NCI-H446 (cell line): ENCODE measurements at regions not wholly inside any gene's neighbourhood (a gene's known extent, or its start where the extent isn't known, plus 50 kb on each side); places are given as distances from the start of the nearest gene placed in this dataset.
"Not testable (repeated sequence)": the region's sequence is repeated elsewhere in the genome, so short reads cannot be mapped to it uniquely, and the experiment has no call there.

Experiments
- DNase-seq, 2 experiments: peaks; one replicate each; lab custom pipeline; 2025; lab: John Stamatoyannopoulos, UW

DNA sequence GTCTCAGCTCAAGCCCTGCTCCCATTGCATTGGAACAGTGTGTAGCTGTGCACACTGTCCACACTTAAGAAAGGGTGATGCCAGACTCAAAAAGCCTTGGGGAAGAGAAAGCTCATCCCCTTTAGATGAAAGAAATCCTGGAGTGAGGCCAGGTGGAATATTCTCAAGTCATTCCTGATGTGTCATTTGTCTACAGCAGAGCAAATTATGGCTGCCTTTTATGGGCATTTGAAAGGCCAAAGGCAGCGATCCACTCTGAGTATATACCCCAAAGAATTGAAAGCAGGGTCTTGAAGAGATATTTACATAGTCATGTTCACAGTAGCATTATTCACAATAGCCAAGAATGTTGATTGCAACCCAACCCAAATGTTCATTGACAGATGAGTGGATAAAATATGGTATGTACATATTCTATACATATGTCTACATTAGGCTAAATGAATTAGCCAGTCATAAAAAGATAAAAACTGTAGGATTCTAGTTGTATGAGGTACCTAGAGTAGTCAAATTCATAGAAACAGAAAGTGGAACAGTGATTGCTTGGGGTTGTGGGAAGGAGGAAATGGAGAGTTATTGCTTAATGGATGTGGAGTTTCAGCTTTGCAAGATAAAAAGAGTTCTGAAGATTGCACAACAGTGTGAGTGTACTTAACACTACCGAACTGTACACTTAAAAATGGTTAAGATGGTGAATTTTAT is 214.9 kb downstream of the KCNRG start:
- DNase-seq = no peak

DNA sequence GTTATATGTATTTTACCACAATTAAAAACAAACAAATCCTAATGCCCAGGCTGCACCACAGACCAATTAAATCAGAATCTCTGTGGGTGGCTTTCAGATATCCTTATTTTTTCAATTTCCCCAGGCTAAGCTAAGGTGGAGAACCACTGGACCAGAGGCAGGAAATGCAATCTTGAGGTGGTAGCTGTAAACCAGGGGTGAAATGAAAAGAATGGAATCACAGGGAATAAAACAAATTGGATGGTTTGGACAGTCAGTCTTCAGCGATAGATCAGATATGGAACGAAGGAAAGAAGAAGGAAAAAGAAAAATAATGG is 215.4 kb downstream of the KCNRG start:
- no peak for DNase-seq

DNA sequence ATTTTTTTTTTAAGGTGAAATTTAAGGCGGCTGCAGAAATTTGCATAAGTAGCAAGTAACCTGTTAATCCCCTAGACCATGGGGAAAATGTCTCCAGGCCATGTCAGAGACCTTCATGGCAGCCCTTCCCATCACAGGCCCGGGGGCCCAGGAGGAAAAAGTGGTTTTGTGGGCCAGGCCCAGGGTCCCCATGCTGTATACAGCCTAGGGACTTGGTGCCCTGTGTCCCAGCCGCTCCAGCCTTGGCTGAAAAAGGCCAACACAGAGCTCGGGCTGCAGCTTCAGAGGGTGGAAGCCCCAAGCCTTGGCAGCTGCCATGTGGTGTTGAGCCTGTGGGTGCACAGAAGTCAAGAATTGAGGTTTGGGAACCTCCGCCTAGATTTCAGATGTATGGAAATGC is 218.3 kb downstream of the KCNRG start:
- not testable (repeated sequence) for DNase-seq

DNA sequence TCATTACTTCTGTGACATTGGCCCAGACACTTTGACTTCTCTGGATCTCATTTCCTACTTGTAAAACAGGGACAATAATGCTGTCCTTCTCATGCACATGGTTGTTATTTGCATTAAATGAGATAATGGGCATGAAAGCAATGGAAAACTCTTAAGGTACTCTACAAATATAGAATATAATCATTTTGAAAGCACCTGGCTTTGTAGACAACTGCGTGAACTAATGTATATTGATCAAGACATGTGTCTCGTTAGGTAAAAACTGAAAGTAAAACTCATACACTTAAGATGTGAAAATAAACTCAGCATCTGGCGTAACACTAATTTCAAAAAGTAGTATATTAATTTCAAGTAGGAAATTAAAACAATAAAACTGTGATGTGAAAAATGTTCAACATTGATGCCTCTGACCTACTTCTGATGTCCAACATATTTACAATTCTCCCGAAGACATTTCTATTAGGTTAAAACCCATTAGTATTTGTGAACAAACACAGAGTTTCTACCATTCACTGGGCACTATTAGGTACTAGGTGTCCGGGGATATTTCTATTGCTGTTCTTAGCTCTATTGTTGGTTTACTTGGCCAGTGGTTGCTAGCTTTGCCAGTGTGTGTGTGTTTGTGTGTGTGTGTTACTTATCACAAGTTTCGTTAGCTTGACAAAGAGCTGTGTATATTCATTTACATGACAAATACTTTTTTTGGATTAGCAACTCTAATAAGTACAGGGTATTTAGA is 220.5 kb downstream of the KCNRG start:
- no peak for DNase-seq

DNA sequence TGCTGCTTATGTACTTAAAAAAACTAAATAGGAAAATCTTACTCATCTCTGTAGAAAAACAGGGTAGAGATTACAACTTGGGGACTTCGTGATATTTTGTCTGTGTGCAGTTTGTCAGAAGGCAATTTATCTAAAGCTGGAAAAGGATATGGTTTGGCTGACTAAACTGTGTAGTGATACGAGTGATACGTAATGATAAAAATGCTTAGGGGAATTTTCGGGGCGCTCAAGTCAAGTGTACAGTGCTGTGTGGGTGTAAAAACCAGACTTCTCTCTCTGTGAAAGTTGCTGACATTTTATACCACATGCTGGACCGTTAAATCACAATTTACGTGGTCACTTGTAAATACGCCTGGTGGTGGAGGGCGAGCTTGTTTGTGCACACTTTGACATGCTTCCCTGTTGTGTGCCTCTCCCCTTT is 221.7 kb downstream of the KCNRG start:
- DNase-seq = no peak

DNA sequence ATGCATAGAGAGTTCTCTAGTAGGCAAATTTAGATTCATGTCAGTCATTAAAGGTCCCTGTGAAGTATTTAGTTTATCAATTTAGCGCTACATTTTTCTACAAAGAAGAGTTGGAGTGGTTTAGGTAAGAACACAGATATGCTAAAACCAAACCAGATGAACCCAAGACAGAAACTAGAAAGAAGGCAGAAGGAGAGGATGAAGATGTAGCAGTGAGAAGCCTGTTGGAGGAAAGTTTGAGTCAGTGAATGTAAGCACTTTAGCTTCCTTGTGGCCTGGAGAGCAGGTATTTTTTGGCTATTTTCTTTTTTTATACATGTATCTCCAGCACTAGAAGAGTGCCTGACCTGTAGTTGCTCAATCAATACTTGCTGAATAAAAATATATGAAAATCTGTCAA is 223.7 kb downstream of the KCNRG start:
- no peak for DNase-seq

DNA sequence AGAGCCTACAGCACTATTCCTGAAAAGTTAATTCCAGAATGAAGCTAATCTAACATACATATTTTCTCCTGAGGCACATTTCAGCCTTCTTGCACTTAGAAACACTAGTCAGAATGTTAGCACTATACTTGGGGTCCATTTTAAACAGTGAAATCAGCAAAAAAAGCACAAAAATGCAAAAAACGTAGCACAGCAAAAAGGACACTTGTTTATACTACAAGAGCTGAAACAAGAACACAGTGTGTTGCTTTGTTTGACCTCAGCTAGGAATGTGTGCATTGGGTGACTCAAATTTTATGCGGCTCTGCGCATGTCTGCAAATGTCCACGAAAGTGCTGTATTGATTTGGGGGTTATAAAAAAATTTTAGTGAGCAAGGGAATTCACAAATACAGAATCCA is 226.2 kb downstream of the KCNRG start:
- DNase-seq = no peak

DNA sequence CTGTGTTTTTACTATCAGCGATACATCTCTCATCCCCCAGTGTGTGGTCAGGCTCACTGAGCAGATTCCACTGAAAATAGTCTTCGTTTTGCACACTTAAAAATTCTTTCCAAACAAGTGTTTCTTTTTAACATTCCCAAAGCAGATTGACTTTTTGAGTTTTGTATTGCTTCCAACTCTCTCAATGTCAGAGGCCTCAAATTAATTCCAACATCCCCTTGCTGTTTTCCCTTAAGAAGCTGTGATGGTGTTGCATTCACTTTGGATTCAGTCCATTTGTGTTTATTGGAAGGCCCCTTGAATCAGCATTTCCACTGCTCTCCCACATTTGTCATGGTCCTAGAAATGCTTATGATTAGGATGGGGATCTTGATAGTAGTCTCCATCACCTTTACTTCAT is 228.7 kb downstream of the KCNRG start:
- no peak for DNase-seq

DNA sequence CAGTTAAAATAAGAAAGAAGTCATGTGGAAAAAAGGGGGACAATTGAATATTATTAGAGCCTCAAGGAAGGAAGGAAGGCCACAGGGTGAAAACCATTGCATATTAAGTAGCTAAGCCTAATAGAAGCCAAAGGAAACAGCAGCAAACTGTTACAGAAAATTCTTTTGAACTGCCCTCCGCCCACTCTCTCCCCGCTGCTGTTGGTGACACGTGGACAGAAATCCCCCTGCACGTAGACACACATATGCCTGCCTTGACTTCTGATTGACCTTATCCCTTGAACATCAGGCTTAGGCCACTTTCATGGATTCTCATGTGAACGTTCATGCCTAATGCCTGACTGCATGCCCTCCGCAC is 229.1 kb downstream of the KCNRG start:
- DNase-seq = no peak

DNA sequence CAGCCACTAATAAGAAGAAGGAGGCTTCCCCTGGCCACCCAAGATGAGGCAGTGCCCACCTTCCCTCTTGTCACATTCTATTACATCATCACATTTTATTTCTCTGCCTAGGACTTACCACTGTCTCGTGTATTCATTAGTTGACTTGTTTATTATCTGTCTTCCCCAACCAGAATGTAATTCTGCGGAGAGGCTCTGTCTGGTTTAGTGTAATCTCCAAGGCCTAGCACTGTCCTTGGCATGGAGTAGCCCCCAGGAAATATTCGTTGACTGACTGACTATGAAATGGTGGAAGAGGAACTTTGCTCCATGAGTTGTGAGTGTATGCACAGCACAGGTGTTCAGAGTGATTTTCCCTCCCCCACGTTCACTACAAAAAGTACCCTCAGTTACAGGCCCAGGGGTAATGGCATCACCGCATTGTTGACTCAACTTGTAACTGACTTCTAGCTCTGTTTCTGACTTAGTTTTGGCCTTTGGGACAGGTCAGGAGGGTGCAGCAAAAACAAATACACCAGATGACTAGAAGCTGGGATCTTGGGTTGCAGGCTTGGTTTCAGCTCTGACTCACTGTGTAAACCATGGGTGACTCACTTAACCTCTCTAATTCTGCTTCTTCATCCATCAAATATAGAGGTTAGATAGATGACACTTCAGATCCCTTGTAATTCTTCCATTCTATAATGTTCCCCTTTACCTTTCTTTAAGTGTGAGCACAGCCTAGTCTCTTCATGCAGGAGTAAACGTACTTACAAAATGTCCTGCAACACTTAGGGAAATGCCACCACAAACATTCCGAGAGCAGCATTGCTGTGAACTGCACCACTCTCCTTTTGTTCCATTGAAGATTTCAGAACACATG is 229.7 kb downstream of the KCNRG start:
- DNase-seq = no peak

DNA sequence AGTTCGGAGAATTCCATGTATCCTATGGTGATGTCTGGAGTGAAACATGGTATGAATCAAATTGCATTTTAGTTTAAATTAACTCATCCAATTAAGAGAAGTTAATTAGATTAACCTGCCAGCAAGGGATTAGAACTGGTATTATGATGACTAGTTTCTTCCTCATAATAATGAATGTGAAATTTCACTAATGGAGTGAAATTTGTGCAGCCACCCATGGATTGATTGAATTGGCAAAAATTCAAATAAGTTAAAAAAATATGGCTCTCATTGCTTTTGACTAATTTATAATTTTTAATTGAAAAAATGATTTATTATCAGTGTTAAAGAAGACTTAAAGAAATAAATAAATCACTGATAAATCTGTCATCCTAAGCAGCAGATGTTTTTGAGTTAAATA is 232.0 kb downstream of the KCNRG start:
- DNase-seq = no peak

DNA sequence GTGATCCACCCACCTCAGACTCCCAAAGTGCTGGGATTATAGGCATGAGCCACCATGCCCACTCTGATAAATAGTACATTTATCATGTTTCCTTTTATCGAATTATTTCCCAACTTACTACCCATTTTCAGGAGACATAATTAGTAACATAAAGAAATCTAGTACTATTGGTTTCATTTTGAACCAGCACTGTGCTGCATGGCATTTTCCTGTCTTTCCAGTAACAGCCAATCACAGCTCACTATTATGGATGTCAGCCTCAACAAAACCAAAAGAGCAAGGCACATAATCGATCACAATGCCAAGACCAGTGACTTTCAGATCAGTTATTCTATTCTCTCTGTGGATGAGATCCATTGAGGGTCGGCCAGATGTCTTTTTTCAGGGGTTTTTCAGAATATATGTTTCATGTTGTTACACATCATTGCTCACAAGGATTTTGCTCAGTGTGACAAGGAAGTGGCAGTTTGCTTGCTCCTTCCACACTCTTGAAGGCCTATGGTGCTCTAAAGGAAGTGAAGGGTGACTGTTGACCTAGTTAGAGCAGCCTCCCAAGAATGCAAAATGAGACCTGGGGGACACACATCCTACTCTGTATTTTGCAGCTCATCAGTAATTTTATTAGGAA is 233.4 kb downstream of the KCNRG start:
- no peak for DNase-seq

DNA sequence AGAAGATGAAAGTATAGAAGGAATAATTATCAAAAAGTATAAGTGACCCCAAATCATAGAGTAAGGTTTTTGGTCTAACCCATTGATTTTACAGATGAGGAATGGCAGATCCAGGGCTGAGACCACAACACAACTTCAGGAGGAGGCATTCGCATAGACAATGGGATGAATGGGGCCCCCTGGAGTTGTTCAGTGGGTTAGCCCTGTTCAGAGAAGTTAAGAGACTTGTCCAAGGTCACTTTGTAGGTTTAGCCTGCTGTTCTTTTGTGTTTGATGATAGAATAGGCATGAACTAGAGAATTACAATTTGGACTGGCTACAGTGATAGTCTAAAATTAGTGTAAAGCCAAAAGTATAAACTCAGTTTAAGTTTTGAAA is 233.9 kb downstream of the KCNRG start:
- DNase-seq = no peak

DNA sequence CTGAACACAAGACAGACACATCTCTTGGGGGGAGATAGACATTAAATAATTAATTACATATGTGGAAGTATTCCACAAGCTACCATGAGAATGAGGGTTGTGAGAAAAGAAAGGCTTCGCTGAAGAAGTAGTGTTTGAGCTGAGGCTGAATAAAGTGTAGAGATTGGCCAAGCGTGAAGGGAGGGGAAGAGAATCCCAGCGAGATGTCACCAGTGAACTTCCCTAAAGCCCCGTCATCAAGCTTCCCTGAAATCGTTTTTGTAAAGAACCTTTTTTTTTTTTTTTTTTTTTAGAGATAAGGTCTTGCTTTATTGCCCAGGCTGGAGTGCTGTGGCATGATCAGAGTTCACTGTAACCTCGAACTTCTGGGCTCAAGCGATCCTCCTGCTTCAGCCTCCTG is 235.2 kb downstream of the KCNRG start:
- DNase-seq = no peak

DNA sequence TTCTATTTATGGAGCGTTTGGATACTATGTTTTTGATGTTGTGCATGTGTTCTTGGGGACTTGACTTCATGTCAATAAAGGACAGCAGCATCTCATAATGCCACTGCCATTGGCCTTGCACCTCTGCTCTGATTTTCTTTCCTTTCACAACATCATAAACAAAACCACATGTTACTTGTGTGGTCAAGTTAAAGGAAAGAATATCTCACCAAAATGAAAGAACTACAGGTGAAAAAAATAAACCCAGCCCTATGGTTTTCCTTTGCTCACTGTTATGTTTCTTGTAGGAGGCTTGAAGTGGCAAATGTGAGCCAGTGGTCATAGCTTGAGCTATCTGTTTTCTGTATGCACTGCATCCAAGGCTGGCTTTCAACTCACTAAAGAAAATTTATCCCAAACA is 240.4 kb downstream of the KCNRG start:
- DNase-seq = no peak

DNA sequence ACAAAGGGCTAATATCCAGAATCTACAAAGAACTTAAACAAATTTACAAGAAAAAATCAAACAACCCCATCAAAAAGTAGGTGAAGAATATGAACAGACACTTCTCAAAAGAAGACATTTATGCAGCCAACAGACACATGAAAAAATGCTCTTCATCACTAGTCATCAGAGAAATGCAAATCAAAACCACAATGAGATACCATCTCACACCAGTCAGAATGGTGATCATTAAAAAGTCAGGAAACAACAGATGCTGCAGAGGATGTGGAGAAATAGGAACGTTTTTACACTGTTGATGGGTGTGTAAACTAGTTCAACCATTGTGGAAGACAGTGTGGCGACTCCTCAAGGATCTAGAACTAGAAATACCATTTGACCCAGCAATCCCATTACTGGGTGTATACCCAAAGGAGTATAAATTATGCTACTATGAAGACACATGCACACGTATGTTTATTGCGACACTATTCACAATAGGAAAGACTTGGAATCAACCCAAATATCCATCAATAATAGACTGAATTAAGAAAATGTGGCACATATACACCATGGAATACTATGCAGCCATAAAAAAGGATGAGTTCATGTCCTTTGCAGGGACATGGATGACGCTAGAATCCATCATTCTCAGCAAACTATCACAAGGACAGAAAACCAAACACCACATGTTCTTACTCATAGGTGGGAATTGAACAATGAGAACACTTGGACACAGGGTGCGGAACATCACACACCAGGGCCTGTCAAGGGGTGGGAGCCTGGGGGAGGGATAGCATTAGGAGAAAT is 241.5 kb downstream of the KCNRG start:
- not testable (repeated sequence) for DNase-seq

DNA sequence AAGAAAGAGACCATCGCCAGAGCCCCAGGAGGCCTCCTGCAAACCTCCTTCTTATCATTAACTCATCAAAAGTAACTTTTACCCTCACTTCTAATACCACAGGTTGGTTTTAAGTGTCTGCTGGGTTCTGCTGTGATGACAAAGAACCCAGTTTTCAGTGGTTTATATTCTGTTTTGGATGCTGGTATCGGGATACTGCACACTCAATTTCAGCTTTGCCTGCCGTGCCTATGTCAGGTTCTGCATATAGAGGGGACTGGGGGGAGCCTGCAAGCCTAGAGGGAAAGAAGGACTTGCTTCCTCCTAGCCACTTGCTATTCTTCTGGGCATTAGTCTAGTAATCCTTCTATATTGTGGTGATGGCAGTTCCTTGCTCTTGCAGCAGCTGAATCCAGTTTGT is 242.4 kb downstream of the KCNRG start:
- DNase-seq = no peak

DNA sequence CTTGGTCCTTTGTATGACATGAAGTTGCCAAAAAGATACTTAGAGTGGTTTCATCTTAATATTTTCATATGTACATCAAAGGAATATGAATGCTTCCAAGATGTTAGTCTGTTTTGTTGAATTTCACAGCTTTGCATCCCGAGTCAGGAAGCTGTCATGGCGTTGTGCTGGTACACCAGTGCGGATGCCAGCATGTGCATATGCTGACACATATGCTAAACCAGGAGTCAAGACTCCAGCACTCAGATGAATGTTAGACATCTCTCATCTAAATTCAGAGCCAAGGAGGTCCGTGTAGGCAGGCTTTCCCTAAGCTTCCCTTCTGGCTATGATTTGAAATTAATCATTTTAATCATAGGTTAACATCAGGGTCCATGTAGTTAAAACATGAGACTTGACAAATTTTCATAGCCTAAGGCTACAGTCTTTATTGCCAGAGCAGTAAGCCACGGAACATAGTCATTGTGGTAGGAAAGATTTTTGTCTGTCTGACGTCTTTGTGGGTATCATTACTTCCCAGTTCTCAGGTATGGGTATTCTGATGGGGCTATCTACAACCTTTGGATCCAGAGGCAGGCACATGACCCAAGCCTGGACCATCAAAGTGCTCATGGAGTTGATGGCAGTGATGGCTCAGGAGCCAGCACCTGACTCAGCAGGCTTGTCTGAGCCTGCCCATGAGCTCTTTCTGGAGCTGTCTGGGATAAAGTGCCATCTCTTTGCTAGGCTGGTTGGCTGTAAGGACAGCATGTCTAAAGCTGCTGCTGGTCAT is 246.1 kb downstream of the KCNRG start:
- DNase-seq = no peak

DNA sequence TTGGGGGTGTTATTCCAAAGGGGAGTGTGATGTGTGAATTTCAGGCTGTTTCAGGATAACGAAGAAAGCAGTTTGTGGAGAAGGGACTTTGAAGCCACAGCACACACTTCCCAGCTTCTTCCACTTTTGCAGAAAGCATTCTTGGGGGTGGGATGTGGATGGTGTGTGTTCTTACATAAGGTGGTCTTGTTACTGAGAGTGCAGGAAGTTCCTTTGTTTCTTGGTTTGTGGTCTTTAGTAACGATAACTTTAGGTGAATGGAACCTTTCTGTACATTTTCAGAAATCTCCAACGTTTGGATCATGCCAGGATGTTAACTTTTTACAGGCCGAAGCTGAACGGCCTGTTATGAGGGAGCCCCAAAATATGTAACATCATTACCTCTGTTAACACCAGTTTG is 251.8 kb downstream of the KCNRG start:
- DNase-seq = no peak

DNA sequence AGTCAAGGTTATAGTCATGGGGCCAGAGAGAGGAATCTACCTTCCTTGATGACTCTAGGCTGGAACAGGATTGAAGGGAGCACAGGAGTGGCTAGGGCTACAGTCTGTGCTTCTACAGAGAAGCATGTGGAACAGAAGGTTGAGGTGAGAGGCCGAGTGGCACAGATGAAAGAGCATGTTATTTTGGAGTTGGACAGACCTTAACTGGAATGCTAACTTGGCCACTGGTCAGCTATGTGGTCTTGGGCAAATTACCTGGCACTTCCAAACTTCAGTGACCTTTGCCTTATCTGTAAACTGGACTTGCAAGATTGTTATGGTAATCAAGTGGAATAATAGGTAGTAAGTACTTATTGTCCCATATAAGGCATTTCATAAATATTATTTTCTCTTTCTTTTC is 252.7 kb downstream of the KCNRG start:
- DNase-seq = no peak

DNA sequence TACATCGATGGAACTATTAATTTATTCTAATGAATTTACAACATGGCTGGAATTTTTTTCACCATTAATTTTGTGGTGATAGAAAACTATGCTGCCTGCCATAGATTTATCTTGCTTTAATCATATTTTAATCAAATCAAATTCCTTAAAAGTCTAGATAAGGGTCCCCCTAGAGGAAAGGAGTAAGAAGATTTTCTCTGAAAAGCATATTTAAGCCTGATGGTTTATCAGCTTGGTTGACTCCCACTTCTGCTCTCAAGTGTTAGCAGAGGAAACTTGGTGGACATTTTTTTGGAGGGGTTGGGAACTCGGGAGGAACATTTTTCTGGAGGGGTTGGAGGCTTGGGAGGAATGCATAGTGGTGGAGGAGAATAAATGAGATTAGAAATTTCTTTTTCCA is 253.3 kb downstream of the KCNRG start:
- DNase-seq = no peak
